Activated CD4-positive, alpha-beta T cell treated with anti-CD3 and anti-CD28 coated beads for 36 hours (primary cell): ENCODE measurements at regions not wholly inside any gene's neighbourhood (a gene's known extent, or its start where the extent isn't known, plus 50 kb on each side); places are given as distances from the start of the nearest gene placed in this dataset.
"Not testable (repeated sequence)": the region's sequence is repeated elsewhere in the genome, so short reads cannot be mapped to it uniquely, and the experiment has no call there.

ENCODE experiments used
- ATAC-seq: fragments of 200-7000 bp; cut with Tn5 transposase; one replicate; pipeline ENCODE4 v1.10.0; 2021; ENCODE audit warnings: mild to moderate bottlenecking, moderate library complexity
- CTCF ChIA-PET: fragments of 350-600 bp; sonication (Branson Sonifier 250); formaldehyde crosslinking; loops from one replicate; lab custom pipeline; 2021; ENCODE audit warnings: antibody characterized with exemption; lab: Charles Lee
- POLR2A ChIA-PET: fragments of 350-600 bp; sonication (Branson Sonifier 250); formaldehyde crosslinking; loops from one replicate; lab custom pipeline; 2021; ENCODE audit warnings: antibody characterized with exemption, inconsistent platforms; lab: Charles Lee
- DNase-seq: peaks from one replicate; pipeline ENCODE4 v3.0.0-alpha.2; 2020
- H3K27ac Mint-ChIP-seq: one replicate; pipeline ENCODE4 v1.8.0; 2021; ENCODE audit warnings: mixed read lengths
- H3K27me3 Mint-ChIP-seq: one replicate; pipeline ENCODE4 v1.8.0; 2021; ENCODE audit warnings: mixed read lengths
- H3K36me3 Mint-ChIP-seq: one replicate; pipeline ENCODE4 v1.8.0; 2021; ENCODE audit warnings: low read depth, mixed read lengths
- H3K4me1 Mint-ChIP-seq: one replicate; pipeline ENCODE4 v1.8.0; 2021; ENCODE audit warnings: mixed read lengths
- H3K4me3 Mint-ChIP-seq: one replicate; pipeline ENCODE4 v1.8.0; 2021; ENCODE audit warnings: mild to moderate bottlenecking, moderate library complexity, mixed read lengths
- H3K9me3 Mint-ChIP-seq: one replicate; pipeline ENCODE4 v1.8.0; 2021; ENCODE audit warnings: low read depth, mixed read lengths
- intact Hi-C, 2 experiments: fragments of 100-400 bp; cut with DNase I in 1 of 2; cut with micrococcal nuclease in 1 of 2; formaldehyde crosslinking; loops; one replicate each; pipeline versions ENCODE4 v1.14.2 to v1.15.1; 2022 to 2024; cut with DNase I, micrococcal nuclease

GRCh38 chr16:80091453-80091852, 449.3 kb upstream of the DYNLRB2 start:
- DNase-seq, H3K4me1 Mint-ChIP-seq, H3K27ac Mint-ChIP-seq, POLR2A ChIA-PET, intact Hi-C loops, H3K36me3 Mint-ChIP-seq, H3K9me3 Mint-ChIP-seq, CTCF ChIA-PET, H3K27me3 Mint-ChIP-seq, ATAC-seq, H3K4me3 Mint-ChIP-seq: not testable (repeated sequence)

- ATAC-seq (no peak), DNase-seq (no peak)
- H3K27me3 Mint-ChIP-seq = peaks cover 2% of the 10 kb centered on the region
- H3K36me3 Mint-ChIP-seq = no peaks in the 10 kb centered on the region
- no peak overlapping the region for H3K27ac Mint-ChIP-seq
- H3K9me3 Mint-ChIP-seq = no peaks in the 10 kb centered on the region
- ChIA-PET CTCF (no interaction called here), POLR2A (no interaction called here)
- no peaks in the 10 kb centered on the region for H3K4me1 Mint-ChIP-seq
- H3K4me3 Mint-ChIP-seq = no peak overlapping the region
- intact Hi-C loops = loop anchor here in 1 of 2 experiments (10.0 kb wide), 3 partner anchors 481 to 1581 kb away; partner anchors contain the start of gene MAF
These were observed 455.2 kb upstream of the DYNLRB2 start for GRCh38 chr16:80085606-80086005.

GRCh38 chr16:80084614-80085013, 456.2 kb upstream of the DYNLRB2 start:
- ChIA-PET POLR2A (no interaction called here), CTCF (no interaction called here)
- no peaks in the 10 kb centered on the region for H3K9me3 Mint-ChIP-seq
- no peaks in the 10 kb centered on the region for H3K4me1 Mint-ChIP-seq
- no peak overlapping the region for H3K27ac Mint-ChIP-seq
- no peaks in the 10 kb centered on the region for H3K36me3 Mint-ChIP-seq
- ATAC-seq (peak; percentile 53), DNase-seq (peak; percentile 30)
- intact Hi-C loops = loop anchor here in 1 of 2 experiments (5.0 to 10.0 kb wide), 4 partner anchors 87 to 1580 kb away; partner anchors contain the start of gene MAF
- H3K4me3 Mint-ChIP-seq = no peak overlapping the region
- H3K27me3 Mint-ChIP-seq = peaks cover 3% of the 10 kb centered on the region

GRCh38 chr16:80084163-80084562, 456.6 kb upstream of the DYNLRB2 start:
- Mint-ChIP-seq H3K36me3 (no peaks in the 10 kb centered on the region), H3K4me1 (no peaks in the 10 kb centered on the region), H3K27ac (no peak overlapping the region), H3K27me3 (peaks cover 3% of the 10 kb centered on the region), H3K4me3 (no peak overlapping the region), H3K9me3 (no peaks in the 10 kb centered on the region)
- DNase-seq = no peak
- POLR2A ChIA-PET = no interaction called here
- CTCF ChIA-PET = no interaction called here
- intact Hi-C loops = loop anchor here in 1 of 2 experiments (5.0 to 10.0 kb wide), 4 partner anchors 87 to 1579 kb away; partner anchors contain the start of gene MAF
- ATAC-seq = no peak

- intact Hi-C loops = loop anchor here in 1 of 2 experiments (5.0 to 10.0 kb wide), 4 partner anchors 86 to 1578 kb away; partner anchors contain the start of gene MAF
- POLR2A ChIA-PET = no interaction called here
These were observed 457.9 kb upstream of the DYNLRB2 start for GRCh38 chr16:80082906-80083305.

GRCh38 chr16:80081846-80082245, 458.9 kb upstream of the DYNLRB2 start:
- peaks cover 2% of the 10 kb centered on the region for H3K27me3 Mint-ChIP-seq
- DNase-seq = no peak
- H3K4me1 Mint-ChIP-seq = no peaks in the 10 kb centered on the region
- no peak overlapping the region for H3K27ac Mint-ChIP-seq
- ChIA-PET CTCF (interaction anchor here (0.7 kb wide), 1 partner anchor 433 kb away, joined by 3 read pairs; no protein-coding TSS in a partner anchor), POLR2A (no interaction called here)
- ATAC-seq = no peak
- H3K36me3 Mint-ChIP-seq = no peaks in the 10 kb centered on the region
- intact Hi-C loops = loop anchor here in 1 of 2 experiments (5.0 to 10.0 kb wide), 4 partner anchors 85 to 1577 kb away; partner anchors contain the start of gene MAF
- H3K4me3 Mint-ChIP-seq = no peak overlapping the region
- H3K9me3 Mint-ChIP-seq = no peaks in the 10 kb centered on the region

More at GRCh38 chr16:80082906-80083305, 457.9 kb upstream of the DYNLRB2 start:
- ATAC-seq (no peak), DNase-seq (no peak)
- no peaks in the 10 kb centered on the region for H3K36me3 Mint-ChIP-seq
- H3K27ac Mint-ChIP-seq = no peak overlapping the region
- H3K4me3 Mint-ChIP-seq = no peak overlapping the region
- H3K9me3 Mint-ChIP-seq = no peaks in the 10 kb centered on the region
- peaks cover 3% of the 10 kb centered on the region for H3K27me3 Mint-ChIP-seq
- CTCF ChIA-PET = no interaction called here
- H3K4me1 Mint-ChIP-seq = no peaks in the 10 kb centered on the region

- no peaks in the 10 kb centered on the region for H3K36me3 Mint-ChIP-seq
- H3K27me3 Mint-ChIP-seq = peaks cover 2% of the 10 kb centered on the region
- CTCF ChIA-PET = no interaction called here
- H3K27ac Mint-ChIP-seq = no peak overlapping the region
- DNase-seq = no peak
- no peaks in the 10 kb centered on the region for H3K4me1 Mint-ChIP-seq
- intact Hi-C loops = loop anchor here in 1 of 2 experiments (5.0 to 10.0 kb wide), 4 partner anchors 83 to 1576 kb away; partner anchors contain the start of gene MAF
- no peak overlapping the region for H3K4me3 Mint-ChIP-seq
- no peak for ATAC-seq
- POLR2A ChIA-PET = no interaction called here
- no peaks in the 10 kb centered on the region for H3K9me3 Mint-ChIP-seq
These were observed 460.4 kb upstream of the DYNLRB2 start for GRCh38 chr16:80080287-80080851.

- DNase-seq (no peak), ATAC-seq (no peak)
- intact Hi-C loops = no loop called here
- H3K4me3 Mint-ChIP-seq = no peak overlapping the region
- no peak overlapping the region for H3K27ac Mint-ChIP-seq
- H3K4me1 Mint-ChIP-seq = no peaks in the 10 kb centered on the region
- H3K36me3 Mint-ChIP-seq = no peaks in the 10 kb centered on the region
- H3K27me3 Mint-ChIP-seq = peaks cover 2% of the 10 kb centered on the region
- ChIA-PET POLR2A (interaction anchor here (0.6 kb wide), 1 partner anchor 299 kb away, joined by 5 read pairs; no protein-coding TSS in a partner anchor), CTCF (interaction anchor here (0.5 kb wide), 1 partner anchor 745 kb away, joined by 3 read pairs; no protein-coding TSS in a partner anchor)
- H3K9me3 Mint-ChIP-seq = no peaks in the 10 kb centered on the region
These were observed 461.7 kb upstream of the DYNLRB2 start for GRCh38 chr16:80079072-80079471.

- ATAC-seq (no peak), DNase-seq (no peak)
- H3K4me3 Mint-ChIP-seq = no peak overlapping the region
- no peaks in the 10 kb centered on the region for H3K4me1 Mint-ChIP-seq
- intact Hi-C loops = no loop called here
- H3K36me3 Mint-ChIP-seq = no peaks in the 10 kb centered on the region
- H3K27ac Mint-ChIP-seq = no peak overlapping the region
- POLR2A ChIA-PET = no interaction called here
- CTCF ChIA-PET = no interaction called here
- peaks cover 2% of the 10 kb centered on the region for H3K27me3 Mint-ChIP-seq
- H3K9me3 Mint-ChIP-seq = no peaks in the 10 kb centered on the region
These were observed 463.1 kb upstream of the DYNLRB2 start for GRCh38 chr16:80077696-80078095.

- no peak overlapping the region for H3K4me3 Mint-ChIP-seq
- intact Hi-C loops = no loop called here
- DNase-seq = no peak
- no peaks in the 10 kb centered on the region for H3K9me3 Mint-ChIP-seq
- no peak for ATAC-seq
- no peaks in the 10 kb centered on the region for H3K27me3 Mint-ChIP-seq
- no peaks in the 10 kb centered on the region for H3K4me1 Mint-ChIP-seq
- POLR2A ChIA-PET = no interaction called here
- no peak overlapping the region for H3K27ac Mint-ChIP-seq
- no peaks in the 10 kb centered on the region for H3K36me3 Mint-ChIP-seq
- CTCF ChIA-PET = no interaction called here
These were observed 466.5 kb upstream of the DYNLRB2 start for GRCh38 chr16:80074329-80074728.

GRCh38 chr16:80071964-80072456, 468.8 kb upstream of the DYNLRB2 start:
- POLR2A ChIA-PET = no interaction called here
- intact Hi-C loops = no loop called here

More at GRCh38 chr16:80071964-80072456, 468.8 kb upstream of the DYNLRB2 start:
- H3K9me3 Mint-ChIP-seq = no peaks in the 10 kb centered on the region
- no peak overlapping the region for H3K4me3 Mint-ChIP-seq
- no peaks in the 10 kb centered on the region for H3K36me3 Mint-ChIP-seq
- no peaks in the 10 kb centered on the region for H3K4me1 Mint-ChIP-seq
- CTCF ChIA-PET = no interaction called here
- no peaks in the 10 kb centered on the region for H3K27me3 Mint-ChIP-seq
- no peak for DNase-seq
- H3K27ac Mint-ChIP-seq = no peak overlapping the region
- no peak for ATAC-seq
